H9 (cell line): ENCODE measurements at regions not wholly inside any gene's neighbourhood (a gene's known extent, or its start where the extent isn't known, plus 50 kb on each side); places are given as distances from the start of the nearest gene placed in this dataset.
A peak's percentile ranks its signal among the peaks of the same experiment; 100 is the strongest.

ENCODE experiments used
- DNase-seq: peaks from one replicate; pipeline ENCODE4 v3.0.0-alpha.2; 2017
- H2AFZ ChIP-seq: one replicate; pipeline ENCODE4 v1.6.1; 2013; ENCODE audit warnings: mild to moderate bottlenecking, low read length, control low read depth, moderate library complexity
- H2AK5ac ChIP-seq: 2 replicates; pipeline ENCODE4 v1.6.1; 2013; ENCODE audit warnings: low read length, control low read depth, mixed read lengths; ENCODE audit not compliant: insufficient read length
- H2BK120ac ChIP-seq: one replicate; pipeline ENCODE4 v1.6.1; 2013; ENCODE audit warnings: low read depth, mild to moderate bottlenecking, low read length, control low read depth, inconsistent platforms; ENCODE audit not compliant: poor library complexity, severe bottlenecking
- H2BK12ac ChIP-seq: 2 replicates; pipeline ENCODE4 v1.6.1; 2013; ENCODE audit warnings: low read length, control low read depth, mixed read lengths, low read depth; ENCODE audit not compliant: insufficient read length
- H2BK15ac ChIP-seq: 2 replicates; pipeline ENCODE4 v1.6.1; 2013; ENCODE audit warnings: low read depth, low read length, control low read depth
- H2BK20ac ChIP-seq: one replicate; pipeline ENCODE4 v1.6.1; 2013; ENCODE audit warnings: low read depth, mild to moderate bottlenecking, low read length, control low read depth, inconsistent platforms; ENCODE audit not compliant: poor library complexity, severe bottlenecking
- H2BK5ac ChIP-seq: 2 replicates; pipeline ENCODE4 v1.6.1; 2013; ENCODE audit warnings: low read length, control low read depth, mixed read lengths; ENCODE audit not compliant: insufficient read length
- H3K14ac ChIP-seq: 2 replicates; pipeline ENCODE4 v1.6.1; 2013; ENCODE audit warnings: low read length, control low read depth; ENCODE audit not compliant: insufficient read depth
- H3K18ac ChIP-seq: 2 replicates; pipeline ENCODE4 v1.6.1; 2013; ENCODE audit warnings: low read depth, mild to moderate bottlenecking, mixed read lengths, low read length, control low read depth; ENCODE audit not compliant: insufficient read length
- H3K23ac ChIP-seq: 2 replicates; pipeline ENCODE4 v1.6.1; 2013; ENCODE audit warnings: low read length, control low read depth, mixed read lengths, low read depth; ENCODE audit not compliant: insufficient read length
- H3K23me2 ChIP-seq: 2 replicates; pipeline ENCODE4 v1.6.1; 2013; ENCODE audit warnings: low read depth, mild to moderate bottlenecking, mixed read lengths, low read length, control low read depth; ENCODE audit not compliant: insufficient read length, poor library complexity, severe bottlenecking
- H3K27ac ChIP-seq: 2 replicates; pipeline ENCODE4 v1.5.1; 2013; ENCODE audit warnings: low read length, control low read depth, mixed read lengths, low read depth; ENCODE audit not compliant: insufficient read length
- H3K27me3 ChIP-seq: 2 replicates; pipeline ENCODE4 v1.6.1; 2013; ENCODE audit warnings: low read length, control low read depth, inconsistent platforms; ENCODE audit not compliant: insufficient read depth
- H3K4ac ChIP-seq: 2 replicates; pipeline ENCODE4 v1.6.1; 2013; ENCODE audit warnings: low read depth, mild to moderate bottlenecking, control low read depth, inconsistent platforms, low read length, moderate library complexity
- H3K4me1 ChIP-seq: 2 replicates; pipeline ENCODE4 v1.6.1; 2013; ENCODE audit warnings: low read length, control low read depth, inconsistent platforms; ENCODE audit not compliant: insufficient read depth
- H3K4me2 ChIP-seq: 2 replicates; pipeline ENCODE4 v1.6.1; 2013; ENCODE audit warnings: low read length, control low read depth, mixed read lengths; ENCODE audit not compliant: insufficient read length, insufficient read depth
- H3K56ac ChIP-seq: 2 replicates; pipeline ENCODE4 v1.6.1; 2013; ENCODE audit warnings: low read depth, mild to moderate bottlenecking, mixed read lengths, low read length, control low read depth; ENCODE audit not compliant: insufficient read length
- H3K79me1 ChIP-seq: 2 replicates; pipeline ENCODE4 v1.6.1; 2013; ENCODE audit warnings: low read depth, mild to moderate bottlenecking, moderate library complexity, low read length, control low read depth, inconsistent platforms; ENCODE audit not compliant: insufficient read depth, poor library complexity, severe bottlenecking
- H3K79me2 ChIP-seq: 2 replicates; pipeline ENCODE4 v1.6.1; 2013; ENCODE audit warnings: low read length, control low read depth, inconsistent platforms; ENCODE audit not compliant: insufficient read depth
- H3K9ac ChIP-seq: 2 replicates; pipeline ENCODE4 v1.6.1; 2013; ENCODE audit warnings: low read length, control low read depth, mixed read lengths; ENCODE audit not compliant: insufficient read length; ENCODE audit errors: extremely low read depth
- H3K9me3 ChIP-seq: one replicate; pipeline ENCODE4 v1.6.1; 2013; ENCODE audit warnings: low read depth, low read length, inconsistent platforms; ENCODE audit not compliant: control insufficient read depth
- H3T11ph ChIP-seq: one replicate; pipeline ENCODE4 v1.6.1; 2013; ENCODE audit warnings: mild to moderate bottlenecking, low read length, control low read depth, inconsistent platforms
- H4K20me1 ChIP-seq: one replicate; pipeline ENCODE4 v1.6.1; 2013; ENCODE audit not compliant: control insufficient read depth, insufficient read length, insufficient read depth
- H4K5ac ChIP-seq: 2 replicates; pipeline ENCODE4 v1.6.1; 2013; ENCODE audit warnings: low read depth, mild to moderate bottlenecking, mixed read lengths, low read length, control low read depth; ENCODE audit not compliant: insufficient read length
- H4K8ac ChIP-seq: replicated peaks from 2 replicates; pipeline ENCODE4 v1.6.1; 2013; ENCODE audit warnings: low read length, control low read depth, mixed read lengths, low read depth; ENCODE audit not compliant: insufficient read length
- H4K91ac ChIP-seq: 2 replicates; pipeline ENCODE4 v1.6.1; 2013; ENCODE audit warnings: low read depth, mild to moderate bottlenecking, moderate library complexity, mixed read lengths, low read length, control low read depth; ENCODE audit not compliant: insufficient read length
- H3K27ac Mint-ChIP-seq, 3 experiments: 2 replicates in 2 of 3; 3 replicates in 1 of 3; pipeline ENCODE4 v1.8.0; 2020 to 2021; ENCODE audit warnings: mixed read lengths in 3 of 3, mild to moderate bottlenecking in 1 of 3, moderate library complexity in 1 of 3
- H3K27me3 Mint-ChIP-seq: 2 replicates; pipeline ENCODE4 v1.8.0; 2021; ENCODE audit warnings: low read depth, mild to moderate bottlenecking, moderate library complexity, mixed read lengths
- H3K36me3 Mint-ChIP-seq, 3 experiments: 2 replicates in 2 of 3; 3 replicates in 1 of 3; pipeline ENCODE4 v1.8.0; 2020 to 2021; ENCODE audit warnings: low read depth in 3 of 3, mixed read lengths in 3 of 3; ENCODE audit not compliant: insufficient read depth in 1 of 3
- H3K4me1 Mint-ChIP-seq, 2 experiments: 2 replicates each; pipeline ENCODE4 v1.8.0; 2020; ENCODE audit warnings: mixed read lengths in 2 of 2
- H3K4me3 Mint-ChIP-seq, 2 experiments: 2 replicates in 1 of 2; 3 replicates in 1 of 2; pipeline ENCODE4 v1.8.0; 2020 to 2021; ENCODE audit warnings: mild to moderate bottlenecking in 2 of 2, mixed read lengths in 2 of 2, moderate library complexity in 1 of 2
- H3K9me3 Mint-ChIP-seq, 2 experiments: 2 replicates in 1 of 2; 3 replicates in 1 of 2; pipeline ENCODE4 v1.8.0; 2020; ENCODE audit warnings: mild to moderate bottlenecking in 2 of 2, mixed read lengths in 2 of 2, moderate library complexity in 1 of 2
- WGBS: extraction: QIAGEN DNeasy Blood & Tissue Kit; methylation state at CpG from one replicate; pipeline ENCODE4 v1.1.7; 2013; ENCODE audit warnings: missing lambda C conversion rate, low lambda C conversion rate, mixed read lengths; ENCODE audit not compliant: insufficient read length; ENCODE audit errors: extremely low coverage; 5-methylcytosine and 5-hydroxymethylcytosine counted together
- TF ChIP-seq, protein P1 (sequence below): fragments of 200-600 bp; sonication (generic); conservative IDR thresholded peaks from 3 replicates; pipeline ENCODE4 v1.8.0; 2021; ENCODE audit warnings: antibody characterized with exemption, mild to moderate bottlenecking

DNA sequence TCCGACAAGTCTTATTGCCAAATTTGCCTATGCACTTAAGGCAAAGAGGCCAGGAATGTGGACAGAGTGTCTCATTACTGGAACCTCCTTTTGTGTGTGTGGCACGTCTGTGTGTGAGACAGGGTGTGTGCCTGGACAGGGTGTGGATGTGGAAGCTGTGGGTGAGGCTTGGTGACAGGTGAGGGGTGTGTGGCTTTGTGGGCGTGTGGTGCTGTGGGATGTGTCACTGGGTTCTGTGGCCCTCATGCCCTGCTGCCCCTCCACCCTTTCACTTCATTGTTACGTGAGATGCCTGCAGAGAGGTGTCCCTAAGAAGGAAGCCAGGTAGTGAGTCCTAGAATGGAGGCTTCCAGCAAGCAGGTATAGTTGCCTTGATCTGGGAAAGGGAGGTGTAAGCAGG is 244.0 kb upstream of the CHRNA7 start:
- TF ChIP-seq, protein P1, sequence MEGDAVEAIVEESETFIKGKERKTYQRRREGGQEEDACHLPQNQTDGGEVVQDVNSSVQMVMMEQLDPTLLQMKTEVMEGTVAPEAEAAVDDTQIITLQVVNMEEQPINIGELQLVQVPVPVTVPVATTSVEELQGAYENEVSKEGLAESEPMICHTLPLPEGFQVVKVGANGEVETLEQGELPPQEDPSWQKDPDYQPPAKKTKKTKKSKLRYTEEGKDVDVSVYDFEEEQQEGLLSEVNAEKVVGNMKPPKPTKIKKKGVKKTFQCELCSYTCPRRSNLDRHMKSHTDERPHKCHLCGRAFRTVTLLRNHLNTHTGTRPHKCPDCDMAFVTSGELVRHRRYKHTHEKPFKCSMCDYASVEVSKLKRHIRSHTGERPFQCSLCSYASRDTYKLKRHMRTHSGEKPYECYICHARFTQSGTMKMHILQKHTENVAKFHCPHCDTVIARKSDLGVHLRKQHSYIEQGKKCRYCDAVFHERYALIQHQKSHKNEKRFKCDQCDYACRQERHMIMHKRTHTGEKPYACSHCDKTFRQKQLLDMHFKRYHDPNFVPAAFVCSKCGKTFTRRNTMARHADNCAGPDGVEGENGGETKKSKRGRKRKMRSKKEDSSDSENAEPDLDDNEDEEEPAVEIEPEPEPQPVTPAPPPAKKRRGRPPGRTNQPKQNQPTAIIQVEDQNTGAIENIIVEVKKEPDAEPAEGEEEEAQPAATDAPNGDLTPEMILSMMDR, result no peak

More for the DNA sequence above, 244.0 kb upstream of the CHRNA7 start:
- Histone ChIP-seq H3K56ac (no peak overlapping the region), H3K4me2 (no peak overlapping the region), H2AFZ (no peak overlapping the region), H2BK15ac (no peak overlapping the region), H4K5ac (no peak overlapping the region), H2BK12ac (no peak overlapping the region), H3K79me2 (no peaks in the 10 kb centered on the region), H3K79me1 (no peaks in the 10 kb centered on the region), H4K91ac (no peak overlapping the region), H3K27me3 (no peaks in the 10 kb centered on the region), H4K8ac (no peak overlapping the region), H3T11ph (no peak overlapping the region), H3K14ac (0 out of 2 replicates have a peak overlapping the region, but pooled peaks have one; percentile 64), H2BK120ac (no peak overlapping the region), H3K9ac (no peak overlapping the region), H2BK5ac (no peak overlapping the region), H3K9me3 (no peaks in the 10 kb centered on the region), H2AK5ac (no peak overlapping the region), H2BK20ac (no peak overlapping the region), H4K20me1 (no peaks in the 10 kb centered on the region), H3K4me1 (no peaks in the 10 kb centered on the region), H3K27ac (no peak overlapping the region), H3K23me2 (no peaks in the 10 kb centered on the region), H3K4ac (no peak overlapping the region), H3K18ac (peak overlapping the region; percentile 21), H3K23ac (no peak overlapping the region)
- WGBS, result no CpG with 5 or more reads among the region's 4 CpGs
- H3K27me3 Mint-ChIP-seq, result no peaks in the 10 kb centered on the region
- peaks cover 26 to 30% of the 10 kb centered on the region in 2 experiments for H3K4me1 Mint-ChIP-seq
- H3K36me3 Mint-ChIP-seq, result no peaks in the 10 kb centered on the region
- H3K4me3 Mint-ChIP-seq, result no peak overlapping the region
- H3K9me3 Mint-ChIP-seq, result no peaks in the 10 kb centered on the region; a peak in 1 of 5 replicates
- H3K27ac Mint-ChIP-seq, result no peak overlapping the region; a peak in 1 of 7 replicates
- DNase-seq, result no peak
